Renal pelvis (tissue), 1 donor: ENCODE measurements at regions not wholly inside any gene's neighbourhood (a gene's known extent, or its start where the extent isn't known, plus 50 kb on each side); places are given as distances from the start of the nearest gene placed in this dataset.

Experiments
- DNase-seq: peaks from one replicate; pipeline ENCODE4 v3.0.0-alpha.2; 2013

GRCh38 chr7:155973451-155973997, 161.3 kb upstream of the SHH start:
- DNase-seq, result no peak

GRCh38 chr7:155972651-155973390, 160.6 kb upstream of the SHH start:
- DNase-seq, result no peak

- DNase-seq, result no peak
Observed at GRCh38 chr7:155972247-155972646, 160.0 kb upstream of the SHH start.

DNA sequence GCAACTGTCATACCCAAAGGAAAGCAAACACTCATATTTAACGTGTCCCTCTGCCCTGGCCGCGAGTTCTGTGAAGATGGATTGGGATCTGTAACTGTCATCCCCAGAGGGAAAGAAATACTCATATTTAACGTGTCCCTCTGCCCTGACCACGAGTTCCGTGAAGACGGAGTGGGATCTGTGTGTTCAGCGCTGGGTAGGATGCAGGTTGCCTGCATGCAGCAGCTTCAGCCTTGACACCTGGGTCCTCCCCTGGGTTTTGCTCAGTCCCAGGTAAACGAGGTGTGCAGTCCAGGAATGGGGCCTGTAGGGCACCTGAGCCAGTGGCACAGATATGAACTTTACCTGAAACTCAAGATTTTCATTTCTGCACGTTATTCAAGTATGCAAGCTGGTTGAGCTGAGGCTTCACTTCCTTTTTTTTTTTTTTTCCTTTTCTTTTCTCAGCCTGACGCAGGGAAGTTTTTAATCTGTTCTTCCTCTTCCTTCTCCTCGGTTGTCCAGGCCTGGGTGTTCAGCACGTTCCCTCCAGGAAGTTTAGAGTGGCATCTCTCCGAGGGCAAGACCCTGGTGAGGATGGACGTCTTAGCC, 159.0 kb upstream of the SHH start:
- DNase-seq, result no peak

DNA sequence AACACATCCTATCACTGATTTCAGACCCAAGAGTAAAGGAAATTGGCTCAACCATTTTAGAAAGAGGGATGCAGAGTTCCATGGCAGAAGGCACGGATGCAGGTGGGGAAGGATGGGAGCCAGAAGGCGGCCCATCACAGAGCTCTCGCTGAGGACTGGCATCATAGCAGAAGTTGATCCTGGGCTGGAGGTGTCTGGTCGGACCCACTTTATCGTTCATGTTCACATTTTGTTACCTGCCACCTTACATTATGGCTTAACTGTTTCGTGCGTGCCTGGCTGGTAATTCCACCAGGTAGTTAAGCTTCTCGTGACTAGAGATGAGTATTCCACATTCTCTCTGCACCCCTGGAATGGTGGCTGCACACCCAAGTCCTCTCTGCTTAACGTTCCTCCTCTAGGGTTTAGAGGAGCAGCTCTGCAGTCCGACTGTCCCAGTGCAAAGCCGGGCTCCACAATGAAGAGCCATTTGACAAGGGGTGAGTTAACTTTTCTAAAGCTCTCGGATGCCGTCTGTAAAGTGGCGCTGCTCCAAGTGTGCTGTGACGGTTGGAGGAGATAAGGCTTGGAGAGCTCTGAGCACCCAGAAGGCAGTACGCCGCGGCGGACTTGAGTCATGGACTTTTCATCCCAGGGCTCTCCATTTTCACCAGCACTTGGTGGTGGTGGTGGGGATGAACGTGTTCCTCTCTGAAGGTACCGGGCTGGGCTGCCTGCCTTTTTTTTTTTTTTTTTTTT, 157.1 kb upstream of the SHH start:
- no peak for DNase-seq

GRCh38 chr7:155965010-155965409, 152.7 kb upstream of the SHH start:
- no peak for DNase-seq

- no peak for DNase-seq
Observed at GRCh38 chr7:155964543-155964942, 152.3 kb upstream of the SHH start.

DNA sequence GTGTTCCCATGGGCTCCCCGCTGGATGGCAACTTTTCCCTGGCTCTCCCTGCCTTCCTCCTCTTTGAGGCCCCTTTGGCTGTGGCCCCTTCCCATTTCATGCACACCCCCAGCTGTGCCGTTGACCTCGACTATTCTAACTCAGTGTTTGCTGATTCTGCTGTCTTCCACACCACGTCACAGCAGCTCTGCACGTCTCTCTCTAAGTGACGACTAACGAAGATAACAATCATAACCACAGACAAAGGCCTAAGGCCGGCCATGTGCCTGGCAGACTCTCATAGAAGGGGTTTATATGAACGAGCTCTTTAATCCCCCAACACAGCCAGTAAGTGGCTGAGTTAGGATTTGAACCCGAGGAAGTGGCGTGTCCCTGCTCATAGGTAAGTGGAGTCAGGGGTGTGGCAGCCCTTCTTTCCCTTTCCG, 151.5 kb upstream of the SHH start:
- no peak for DNase-seq

- DNase-seq, result no peak
Observed at GRCh38 chr7:155963356-155963755, 151.1 kb upstream of the SHH start.

DNA sequence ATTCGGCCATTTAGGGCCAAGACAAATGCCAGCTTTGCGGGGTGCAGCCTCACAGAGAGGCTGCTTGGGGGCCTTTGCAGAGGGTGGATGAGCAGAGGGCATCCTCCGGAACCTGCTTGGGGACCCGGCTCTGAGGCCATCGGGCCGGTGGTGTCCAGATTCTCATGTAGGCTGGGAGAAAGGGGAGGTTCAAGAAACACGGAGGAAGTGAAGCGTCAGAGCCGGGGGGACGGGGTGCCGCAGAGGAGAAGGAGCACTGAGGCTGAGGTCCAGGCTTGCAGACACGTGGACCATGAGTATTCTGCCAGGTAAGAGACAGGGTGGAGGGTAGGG, 150.7 kb upstream of the SHH start:
- DNase-seq, result no peak

DNA sequence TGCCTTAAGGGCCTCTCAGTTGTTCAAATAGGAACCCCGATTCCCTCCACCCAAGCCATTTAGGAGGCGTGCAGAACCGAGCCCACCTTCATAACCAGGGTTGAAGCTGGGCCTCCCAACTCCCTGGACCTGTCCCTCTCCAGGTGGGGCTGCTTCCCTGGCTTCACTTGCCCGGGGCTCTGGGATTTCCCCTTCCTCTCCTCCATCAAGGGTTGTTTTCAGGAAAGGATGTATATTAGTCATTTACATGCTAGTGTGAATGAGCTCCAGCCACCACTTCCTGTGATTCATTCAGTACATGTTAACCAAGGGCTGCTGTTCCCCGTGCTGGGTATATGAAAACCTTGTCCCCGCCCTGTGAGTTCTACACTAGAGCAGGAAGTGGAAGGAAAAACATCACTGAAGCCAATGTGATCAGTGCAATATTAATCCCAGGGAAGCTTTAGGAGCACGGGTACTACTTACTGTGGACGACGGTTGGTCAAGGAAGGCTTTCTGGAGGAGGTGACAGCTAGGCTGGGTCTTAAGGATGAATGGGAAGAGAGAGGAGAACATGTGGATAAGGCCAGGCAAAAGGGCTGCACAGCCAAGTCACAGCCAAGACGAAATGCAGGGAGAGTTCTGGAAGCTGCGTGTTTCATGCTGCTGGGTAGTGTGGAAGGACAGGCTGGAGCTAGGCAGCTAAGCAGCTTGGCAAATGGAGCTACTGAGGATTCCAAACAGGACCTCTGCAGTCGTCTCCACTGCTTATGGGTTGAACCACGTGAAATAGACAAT, 150.1 kb upstream of the SHH start:
- no peak for DNase-seq

- DNase-seq, result peak; percentile 60
Observed at GRCh38 chr7:155961241-155962190, 149.3 kb upstream of the SHH start.

GRCh38 chr7:155959894-155960293, 147.6 kb upstream of the SHH start:
- no peak for DNase-seq

DNA sequence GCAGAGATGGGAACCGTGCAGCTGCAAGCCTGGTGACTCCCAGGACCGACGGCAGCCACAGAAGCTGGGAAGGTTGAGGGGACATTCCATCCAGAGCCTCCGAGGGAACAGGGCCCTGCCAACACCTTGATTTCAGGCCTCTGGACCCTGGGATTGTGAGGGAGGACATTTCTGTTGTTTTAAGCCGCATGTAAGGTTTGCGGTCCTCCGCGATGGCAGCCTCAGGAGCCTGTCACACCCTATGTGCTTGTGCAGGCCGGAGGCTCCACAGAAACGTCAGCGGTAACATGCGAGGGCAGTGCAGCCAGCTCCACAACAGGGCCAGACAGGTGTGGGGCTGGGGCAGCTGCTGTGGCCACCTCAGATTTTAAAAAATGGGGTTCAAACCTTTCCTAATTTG, 144.7 kb upstream of the SHH start:
- DNase-seq, result no peak

- DNase-seq, result no peak
Observed at GRCh38 chr7:155955367-155955635, 143.0 kb upstream of the SHH start.

DNA sequence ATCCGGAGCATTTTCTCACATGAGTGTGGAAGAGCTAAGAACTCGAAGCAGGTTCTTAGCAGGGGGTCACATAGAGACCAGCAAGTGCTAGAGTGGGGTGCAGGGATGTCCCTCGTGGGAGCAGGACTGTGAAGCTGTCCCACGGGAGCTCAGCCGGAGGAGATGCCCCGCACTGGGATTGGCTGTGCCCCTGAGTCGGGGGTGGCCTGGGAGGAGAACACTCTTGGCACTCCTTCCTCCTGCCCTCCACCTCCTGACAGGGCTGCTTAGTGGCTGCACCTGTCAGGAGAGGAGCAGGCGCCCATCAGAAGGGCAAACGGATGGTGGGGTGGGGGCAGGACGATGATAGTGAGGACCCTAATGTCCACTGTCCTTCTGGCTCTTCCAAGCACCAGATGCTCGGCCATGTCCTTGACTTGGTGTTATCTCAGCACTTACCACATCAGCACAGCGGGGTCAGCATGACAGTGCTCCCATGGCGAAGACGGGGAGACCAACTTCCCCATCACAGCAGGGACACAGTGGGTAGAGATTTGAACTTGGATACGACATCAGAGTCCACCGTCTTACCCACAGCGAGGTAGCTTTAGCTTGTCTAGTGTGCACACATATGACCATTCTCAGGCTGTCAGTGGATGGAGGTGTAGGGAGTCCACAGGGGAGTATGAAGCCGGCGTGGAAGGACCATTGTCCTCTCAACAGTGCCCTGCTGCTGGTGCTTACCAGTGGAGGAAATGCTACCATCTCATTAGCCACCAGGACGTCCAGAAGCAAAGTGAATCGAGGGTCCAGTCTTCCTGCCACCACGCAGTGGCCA, 142.5 kb upstream of the SHH start:
- DNase-seq, result no peak

- no peak for DNase-seq
Observed at GRCh38 chr7:155953781-155954549, 141.7 kb upstream of the SHH start.

- DNase-seq, result no peak
Observed at GRCh38 chr7:155953501-155953778, 141.2 kb upstream of the SHH start.

- no peak for DNase-seq
Observed at GRCh38 chr7:155951554-155952158, 139.4 kb upstream of the SHH start.
